Prostate gland (tissue), 2 donors: ENCODE measurements at regions not wholly inside any gene's neighbourhood (a gene's known extent, or its start where the extent isn't known, plus 50 kb on each side); places are given as distances from the start of the nearest gene placed in this dataset.

ENCODE experiments used
- POLR2A ChIP-seq: fragments of 450-650 bp; IDR thresholded peaks from one replicate; pipeline ENCODE4 v1.6.1; 2016; ENCODE audit warnings: antibody characterized with exemption, mild to moderate bottlenecking
- TF ChIP-seq, protein P1 (sequence below), 4 experiments: fragments of 200-600 bp in 2 of 4; fragments of 450-650 bp in 2 of 4; sonication (generic) in 2 of 4; IDR thresholded peaks; 1 replicate in 3 of 4; 2 replicates in 1 of 4; pipeline ENCODE4 v1.5.1; 2016 to 2019; ENCODE audit warnings: antibody characterized with exemption in 4 of 4, mild to moderate bottlenecking in 2 of 4, moderate library complexity in 2 of 4

DNA sequence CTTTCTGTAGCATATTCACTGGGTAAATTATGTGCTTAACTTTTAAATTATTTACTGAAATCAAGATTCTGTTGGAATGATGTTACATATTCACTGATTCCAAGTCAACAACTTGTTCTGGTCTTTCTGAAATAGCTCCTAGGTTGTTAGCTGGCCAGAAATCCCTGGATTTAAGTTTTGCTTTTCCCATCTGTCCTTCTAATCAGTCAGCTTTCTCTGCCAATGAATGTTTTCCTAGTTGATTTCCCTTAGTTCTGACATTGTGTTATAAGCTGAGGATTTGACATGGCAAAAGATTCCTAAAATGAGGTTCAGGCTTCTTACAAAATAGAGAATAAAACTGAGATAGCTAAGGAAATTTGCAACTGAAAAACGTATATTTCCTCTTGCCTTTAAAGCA, 1479.6 kb downstream of the MRPL39 start:
- TF ChIP-seq, protein P1, sequence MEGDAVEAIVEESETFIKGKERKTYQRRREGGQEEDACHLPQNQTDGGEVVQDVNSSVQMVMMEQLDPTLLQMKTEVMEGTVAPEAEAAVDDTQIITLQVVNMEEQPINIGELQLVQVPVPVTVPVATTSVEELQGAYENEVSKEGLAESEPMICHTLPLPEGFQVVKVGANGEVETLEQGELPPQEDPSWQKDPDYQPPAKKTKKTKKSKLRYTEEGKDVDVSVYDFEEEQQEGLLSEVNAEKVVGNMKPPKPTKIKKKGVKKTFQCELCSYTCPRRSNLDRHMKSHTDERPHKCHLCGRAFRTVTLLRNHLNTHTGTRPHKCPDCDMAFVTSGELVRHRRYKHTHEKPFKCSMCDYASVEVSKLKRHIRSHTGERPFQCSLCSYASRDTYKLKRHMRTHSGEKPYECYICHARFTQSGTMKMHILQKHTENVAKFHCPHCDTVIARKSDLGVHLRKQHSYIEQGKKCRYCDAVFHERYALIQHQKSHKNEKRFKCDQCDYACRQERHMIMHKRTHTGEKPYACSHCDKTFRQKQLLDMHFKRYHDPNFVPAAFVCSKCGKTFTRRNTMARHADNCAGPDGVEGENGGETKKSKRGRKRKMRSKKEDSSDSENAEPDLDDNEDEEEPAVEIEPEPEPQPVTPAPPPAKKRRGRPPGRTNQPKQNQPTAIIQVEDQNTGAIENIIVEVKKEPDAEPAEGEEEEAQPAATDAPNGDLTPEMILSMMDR (IDR thresholded peaks at IDR 0.05) = no peak
- no peak for TF ChIP-seq POLR2A
